LNCaP clone FGC (cell line): ENCODE measurements at regions not wholly inside any gene's neighbourhood (a gene's known extent, or its start where the extent isn't known, plus 50 kb on each side); places are given as distances from the start of the nearest gene placed in this dataset.
"Not testable (repeated sequence)": the region's sequence is repeated elsewhere in the genome, so short reads cannot be mapped to it uniquely, and the experiment has no call there.

Experiments used
- DNase-seq: peaks from one replicate; pipeline ENCODE4 v3.0.0-alpha.2; 2011; ENCODE audit warnings: low read depth
- H3K4me3 ChIP-seq: 2 replicates; pipeline ENCODE4 v1.5.1; 2011; ENCODE audit warnings: mild to moderate bottlenecking, low read depth, low read length, control low read depth
- TF ChIP-seq, protein P1 (sequence below): IDR thresholded peaks from 2 replicates; pipeline ENCODE4 v1.5.1; 2012; ENCODE audit warnings: mild to moderate bottlenecking; ENCODE audit not compliant: control insufficient read depth, insufficient read depth; ENCODE audit errors: extremely low read depth

DNA sequence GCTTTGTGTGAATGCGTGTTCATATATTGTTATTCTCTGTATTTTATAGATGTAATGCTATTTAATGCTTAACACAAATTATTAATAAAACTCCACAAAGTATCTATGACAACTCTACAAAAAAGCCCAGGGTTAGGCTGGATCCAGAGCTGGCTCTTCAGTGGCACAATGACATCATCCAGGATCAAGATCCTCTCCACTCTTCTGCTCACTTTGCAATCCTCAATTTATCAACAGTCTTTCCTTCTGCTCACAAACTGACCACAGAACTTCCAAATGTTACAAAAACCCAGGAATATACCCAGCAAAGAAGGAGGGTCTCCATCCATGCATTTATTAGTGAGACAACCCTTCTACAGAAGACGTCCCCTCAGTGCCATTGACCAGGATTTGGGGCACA is 132.3 kb downstream of the HNRNPD start:
- DNase-seq, result no peak
- TF ChIP-seq, protein P1, sequence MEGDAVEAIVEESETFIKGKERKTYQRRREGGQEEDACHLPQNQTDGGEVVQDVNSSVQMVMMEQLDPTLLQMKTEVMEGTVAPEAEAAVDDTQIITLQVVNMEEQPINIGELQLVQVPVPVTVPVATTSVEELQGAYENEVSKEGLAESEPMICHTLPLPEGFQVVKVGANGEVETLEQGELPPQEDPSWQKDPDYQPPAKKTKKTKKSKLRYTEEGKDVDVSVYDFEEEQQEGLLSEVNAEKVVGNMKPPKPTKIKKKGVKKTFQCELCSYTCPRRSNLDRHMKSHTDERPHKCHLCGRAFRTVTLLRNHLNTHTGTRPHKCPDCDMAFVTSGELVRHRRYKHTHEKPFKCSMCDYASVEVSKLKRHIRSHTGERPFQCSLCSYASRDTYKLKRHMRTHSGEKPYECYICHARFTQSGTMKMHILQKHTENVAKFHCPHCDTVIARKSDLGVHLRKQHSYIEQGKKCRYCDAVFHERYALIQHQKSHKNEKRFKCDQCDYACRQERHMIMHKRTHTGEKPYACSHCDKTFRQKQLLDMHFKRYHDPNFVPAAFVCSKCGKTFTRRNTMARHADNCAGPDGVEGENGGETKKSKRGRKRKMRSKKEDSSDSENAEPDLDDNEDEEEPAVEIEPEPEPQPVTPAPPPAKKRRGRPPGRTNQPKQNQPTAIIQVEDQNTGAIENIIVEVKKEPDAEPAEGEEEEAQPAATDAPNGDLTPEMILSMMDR, result no peak

DNA sequence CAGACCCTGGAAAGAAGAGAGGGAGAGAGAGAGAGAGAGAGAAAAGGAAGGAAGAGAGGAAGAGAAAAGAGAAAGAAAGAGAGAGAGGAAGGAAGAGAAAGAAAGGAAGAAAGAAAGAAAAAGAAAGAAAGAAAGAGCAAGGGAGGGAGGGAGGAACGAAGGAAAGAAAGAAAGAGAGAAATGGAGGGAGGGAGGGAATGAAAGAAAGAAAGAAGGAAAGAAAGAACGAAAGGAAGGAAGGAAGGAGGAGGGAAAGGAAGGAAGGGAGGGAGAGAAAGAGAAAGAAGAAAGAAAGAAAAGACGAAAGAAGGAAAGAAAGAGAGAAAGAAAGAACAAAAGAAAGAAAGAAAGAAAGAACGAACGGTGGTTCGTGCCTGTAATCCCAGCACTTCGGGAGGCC is 133.4 kb downstream of the HNRNPD start:
- no peak for DNase-seq
- no peak overlapping the region for H3K4me3 ChIP-seq
- TF ChIP-seq, protein P1, result no peak

More for the DNA sequence above, 132.3 kb downstream of the HNRNPD start:
- no peak overlapping the region for H3K4me3 ChIP-seq

GRCh38 chr4:82237142-82237541 is 136.6 kb downstream of the HNRNPD start:
- H3K4me3 ChIP-seq, DNase-seq: not testable (repeated sequence)

- TF ChIP-seq, protein P1, result no peak
- no peak for DNase-seq
- no peak overlapping the region for H3K4me3 ChIP-seq
These were observed 138.4 kb downstream of the HNRNPD start for GRCh38 chr4:82235346-82235745.

DNA sequence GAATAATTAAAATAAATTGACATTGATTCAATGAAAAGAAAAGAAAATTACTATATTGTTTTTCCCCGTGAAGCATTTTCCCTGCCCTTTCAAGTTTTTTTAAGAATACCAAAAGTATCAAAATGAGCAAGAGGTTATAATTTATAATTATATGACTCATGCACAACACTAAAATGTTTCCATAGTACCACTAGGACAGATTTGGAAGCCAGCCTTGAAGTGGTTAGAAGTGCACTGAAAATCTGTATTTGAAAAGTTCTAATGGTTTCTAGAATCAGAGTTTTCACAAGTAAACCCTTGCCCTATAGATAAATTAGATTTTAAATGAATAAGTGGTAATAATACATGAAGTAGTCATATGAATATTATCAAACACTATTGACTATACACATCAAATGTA is 140.9 kb downstream of the HNRNPD start:
- H3K4me3 ChIP-seq, result no peak overlapping the region
- no peak for DNase-seq
- TF ChIP-seq, protein P1, result no peak

DNA sequence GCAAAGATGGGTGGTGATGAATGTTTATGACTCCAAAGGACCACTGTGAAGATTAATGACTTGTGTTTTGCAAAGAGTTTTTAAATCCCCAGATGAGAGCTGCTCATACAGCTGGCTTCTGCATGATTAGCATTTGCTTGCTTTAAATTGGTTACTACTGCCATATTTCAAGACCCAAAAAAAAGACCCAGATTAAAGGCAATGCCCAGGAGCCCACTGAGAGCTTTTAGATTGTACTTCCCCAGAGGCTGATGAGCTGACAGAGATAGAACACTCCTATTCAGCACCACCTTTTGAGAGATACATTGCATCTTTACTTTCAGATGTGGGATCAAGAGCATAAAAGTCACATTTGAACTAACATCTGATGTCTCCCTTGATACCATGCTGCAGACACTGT is 142.0 kb downstream of the HNRNPD start:
- TF ChIP-seq, protein P1, result no peak
- no peak for DNase-seq
- no peak overlapping the region for H3K4me3 ChIP-seq

DNA sequence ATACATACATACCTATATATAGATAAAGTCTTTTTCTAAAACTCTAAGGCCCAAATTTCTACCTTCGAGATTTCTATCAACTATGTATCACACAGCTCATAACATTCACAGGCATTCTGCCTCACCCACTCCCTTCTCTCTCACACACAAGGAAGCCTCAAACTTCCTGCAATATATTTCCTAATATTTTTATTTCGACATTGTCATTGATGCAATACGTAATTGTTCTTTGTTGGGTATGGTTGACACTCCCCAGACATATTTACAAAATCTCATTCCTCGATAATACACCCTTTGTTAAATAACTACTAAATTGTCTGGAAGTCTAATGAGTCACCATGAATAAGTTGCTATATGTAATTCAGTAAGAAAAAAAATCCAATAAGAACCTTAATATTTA is 143.5 kb downstream of the HNRNPD start:
- TF ChIP-seq, protein P1, result no peak
- H3K4me3 ChIP-seq, result no peak overlapping the region
- DNase-seq, result no peak
